GM23338 (cell line): ENCODE measurements at regions not wholly inside any gene's neighbourhood (a gene's known extent, or its start where the extent isn't known, plus 50 kb on each side); places are given as distances from the start of the nearest gene placed in this dataset.

Experiments used
- ATAC-seq: fragments of 200-7000 bp; cut with Tn5 transposase; 3 replicates; pipeline ENCODE4 v1.9.1; 2020
- DNase-seq: peaks from one replicate; pipeline ENCODE4 v3.0.0-alpha.2; 2015; ENCODE audit warnings: low spot score
- H2AFZ ChIP-seq: fragments of 200-600 bp; sonication (generic); 2 replicates; pipeline ENCODE4 v1.8.0; 2016; ENCODE audit warnings: antibody characterized with exemption, mild to moderate bottlenecking, moderate library complexity
- H3F3A ChIP-seq: fragments of 200-600 bp; sonication (generic); replicated peaks from 2 replicates; pipeline ENCODE4 v1.8.0; 2017; ENCODE audit warnings: antibody characterized with exemption, mixed run types, low read depth
- H3K27ac ChIP-seq: fragments of 200-600 bp; sonication (generic); 2 replicates; pipeline ENCODE4 v1.6.1; 2016; ENCODE audit warnings: low read depth
- H3K27me3 ChIP-seq: fragments of 200-600 bp; sonication (generic); 2 replicates; pipeline ENCODE4 v1.8.0; 2016; ENCODE audit warnings: mild to moderate bottlenecking, mixed run types, moderate library complexity; ENCODE audit not compliant: insufficient read depth
- H3K36me3 ChIP-seq: fragments of 200-600 bp; sonication (generic); 2 replicates; pipeline ENCODE4 v1.8.0; 2016; ENCODE audit warnings: mild to moderate bottlenecking; ENCODE audit not compliant: insufficient read depth
- H3K4me1 ChIP-seq: fragments of 200-600 bp; sonication (generic); 2 replicates; pipeline ENCODE4 v1.8.0; 2016; ENCODE audit warnings: mild to moderate bottlenecking, moderate library complexity; ENCODE audit not compliant: insufficient read depth
- H3K4me2 ChIP-seq: fragments of 200-600 bp; sonication (generic); 2 replicates; pipeline ENCODE4 v1.7.1; 2017; ENCODE audit warnings: mixed run types
- H3K4me3 ChIP-seq: fragments of 200-600 bp; sonication (generic); 2 replicates; pipeline ENCODE4 v1.6.1; 2016; ENCODE audit warnings: mixed run types
- H3K79me2 ChIP-seq: fragments of 200-600 bp; sonication (generic); replicated peaks from 2 replicates; pipeline ENCODE4 v1.8.0; 2017; ENCODE audit warnings: mild to moderate bottlenecking; ENCODE audit not compliant: insufficient read depth
- H3K9me2 ChIP-seq: fragments of 200-600 bp; sonication (generic); 2 replicates; pipeline ENCODE4 v1.8.0; 2017; ENCODE audit not compliant: insufficient read depth
- H4K20me1 ChIP-seq: fragments of 200-600 bp; sonication (generic); replicated peaks from 2 replicates; pipeline ENCODE4 v1.8.0; 2017; ENCODE audit warnings: mild to moderate bottlenecking; ENCODE audit not compliant: insufficient read depth
- H3K27ac Mint-ChIP-seq: 2 replicates; pipeline ENCODE4 v1.8.0; 2020; ENCODE audit warnings: inconsistent platforms, mild to moderate bottlenecking, moderate library complexity, mixed read lengths
- H3K27me3 Mint-ChIP-seq: 3 replicates; pipeline ENCODE4 v1.8.0; 2022; ENCODE audit warnings: low read depth, mild to moderate bottlenecking, moderate library complexity, mixed read lengths, inconsistent platforms; ENCODE audit not compliant: insufficient read depth, poor library complexity
- H3K36me3 Mint-ChIP-seq: 3 replicates; pipeline ENCODE4 v1.8.0; 2021; ENCODE audit warnings: low read depth, mild to moderate bottlenecking, inconsistent platforms, moderate library complexity, mixed read lengths
- H3K4me1 Mint-ChIP-seq: 3 replicates; pipeline ENCODE4 v1.8.0; 2020; ENCODE audit warnings: mild to moderate bottlenecking, inconsistent platforms, mixed read lengths
- H3K4me3 Mint-ChIP-seq: 3 replicates; pipeline ENCODE4 v1.8.0; 2021; ENCODE audit warnings: moderate library complexity, mild to moderate bottlenecking, inconsistent platforms, mixed read lengths
- H3K9me3 Mint-ChIP-seq: 3 replicates; pipeline ENCODE4 v1.8.0; 2020; ENCODE audit warnings: moderate library complexity, mild to moderate bottlenecking, inconsistent platforms, mixed read lengths
- CREB1 ChIP-seq: fragments of 250-450 bp; sonication (Bioruptor Pico); IDR thresholded peaks from 2 replicates; pipeline ENCODE4 v1.5.0; 2020; ENCODE audit warnings: low read depth, mild to moderate bottlenecking, moderate library complexity
- EZH2 ChIP-seq: fragments of 200-600 bp; sonication (generic); IDR thresholded peaks from one replicate; pipeline ENCODE4 v1.8.0; 2017; ENCODE audit warnings: antibody characterized with exemption, mild to moderate bottlenecking, low read depth; ENCODE audit not compliant: unreplicated experiment
- EZH2phosphoT487 ChIP-seq: fragments of 200-600 bp; sonication (generic); IDR thresholded peaks from one replicate; pipeline ENCODE4 v1.8.1; 2018; ENCODE audit warnings: antibody characterized with exemption; ENCODE audit not compliant: unreplicated experiment
- JUNB ChIP-seq: IDR thresholded peaks from one replicate; pipeline ENCODE4 v1.6.1; 2016; ENCODE audit warnings: antibody characterized with exemption; ENCODE audit not compliant: unreplicated experiment
- NANOG ChIP-seq: IDR thresholded peaks from 2 replicates; pipeline ENCODE4 v1.6.1; 2016; ENCODE audit warnings: antibody characterized with exemption, borderline replicate concordance
- POLR2AphosphoS5 ChIP-seq: IDR thresholded peaks from 2 replicates; pipeline ENCODE4 v1.6.1; 2016; ENCODE audit warnings: antibody characterized with exemption, low read depth
- STAT1 ChIP-seq: IDR thresholded peaks from one replicate; pipeline ENCODE4 v1.6.1; 2016; ENCODE audit warnings: antibody characterized with exemption; ENCODE audit not compliant: unreplicated experiment
- ZNF114 ChIP-seq: fragments of 250-450 bp; sonication (Bioruptor Pico); IDR thresholded peaks from 2 replicates; pipeline ENCODE4 v1.5.0; 2020; ENCODE audit warnings: mild to moderate bottlenecking, moderate library complexity
- ZNF331 ChIP-seq: fragments of 250-450 bp; sonication (Bioruptor Pico); IDR thresholded peaks from 2 replicates; pipeline ENCODE4 v1.5.0; 2020; ENCODE audit warnings: low read depth, mild to moderate bottlenecking, moderate library complexity
- TF ChIP-seq, protein P1 (sequence below), 2 experiments: fragments of 200-600 bp in 1 of 2; sonication (generic) in 1 of 2; conservative IDR thresholded peaks; 2 replicates each; pipeline versions ENCODE4 v1.5.1 to v1.6.1; 2016 to 2017; ENCODE audit warnings: antibody characterized with exemption in 2 of 2, low read depth in 2 of 2, mild to moderate bottlenecking in 2 of 2, moderate library complexity in 1 of 2
- TF ChIP-seq, protein P2 (sequence below): IDR thresholded peaks from 2 replicates; pipeline ENCODE4 v1.6.1; 2016; ENCODE audit warnings: antibody characterized with exemption
- TF ChIP-seq, protein P3 (sequence below): fragments of 250-450 bp; sonication (Bioruptor Pico); IDR thresholded peaks from 2 replicates; pipeline ENCODE4 v1.5.0; 2020; ENCODE audit warnings: mild to moderate bottlenecking, moderate library complexity

DNA sequence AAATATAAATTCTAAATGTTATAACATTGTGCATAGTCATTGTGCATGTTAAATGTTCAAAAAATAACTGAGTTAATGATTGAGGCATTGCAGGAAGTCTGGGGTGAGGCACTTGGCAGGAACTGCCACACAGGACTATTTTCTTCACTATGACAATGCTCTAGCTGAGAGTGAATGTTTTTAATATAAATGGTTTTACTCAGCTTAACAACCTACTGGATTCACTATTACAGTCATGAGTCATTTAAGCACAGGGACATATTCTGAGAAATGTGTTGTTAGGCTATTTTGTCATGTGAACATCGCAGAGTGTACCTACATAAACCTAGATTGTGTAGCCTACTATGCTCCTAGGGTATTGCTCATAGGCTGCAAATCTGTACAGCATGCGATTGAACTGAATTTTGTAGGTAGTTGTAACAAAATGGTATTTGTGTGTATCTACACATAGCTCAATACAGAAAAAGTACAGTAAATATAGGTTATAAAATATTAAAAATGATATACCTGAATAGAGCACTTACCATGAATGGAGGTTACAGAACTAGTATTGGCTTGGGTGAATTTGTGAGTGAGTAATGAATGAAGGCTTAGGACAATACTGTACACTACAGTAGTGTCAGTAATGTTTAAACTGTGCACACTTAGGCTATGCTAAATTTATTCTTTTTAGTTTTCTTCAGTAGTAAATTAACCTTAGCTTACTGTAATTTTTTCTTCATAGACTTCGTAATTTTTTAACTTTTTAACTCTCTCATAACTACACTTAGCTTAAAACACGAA is 346.1 kb upstream of the PTGER4 start:
- Mint-ChIP-seq H3K4me1 (no peaks in the 10 kb centered on the region), H3K27ac (no peak overlapping the region), H3K27me3 (peaks cover 3% of the 10 kb centered on the region), H3K36me3 (no peaks in the 10 kb centered on the region), H3K4me3 (no peak overlapping the region), H3K9me3 (no peaks in the 10 kb centered on the region)
- Histone ChIP-seq H3K27me3 (no peaks in the 10 kb centered on the region), H3F3A (no peaks in the 10 kb centered on the region), H3K79me2 (no peaks in the 10 kb centered on the region), H3K4me2 (no peak overlapping the region), H3K9me2 (no peaks in the 10 kb centered on the region), H3K36me3 (no peaks in the 10 kb centered on the region), H3K4me1 (no peaks in the 10 kb centered on the region), H2AFZ (no peak overlapping the region), H3K4me3 (no peak overlapping the region), H3K27ac (no peak overlapping the region), H4K20me1 (no peaks in the 10 kb centered on the region)
- TF ChIP-seq JUNB (no peak), ZNF331 (CRISPR knock-in tag) (no peak), EZH2 (no peak), POLR2AphosphoS5 (no peak), STAT1 (no peak), CREB1 (CRISPR knock-in tag) (no peak)
- TF ChIP-seq, protein P1, sequence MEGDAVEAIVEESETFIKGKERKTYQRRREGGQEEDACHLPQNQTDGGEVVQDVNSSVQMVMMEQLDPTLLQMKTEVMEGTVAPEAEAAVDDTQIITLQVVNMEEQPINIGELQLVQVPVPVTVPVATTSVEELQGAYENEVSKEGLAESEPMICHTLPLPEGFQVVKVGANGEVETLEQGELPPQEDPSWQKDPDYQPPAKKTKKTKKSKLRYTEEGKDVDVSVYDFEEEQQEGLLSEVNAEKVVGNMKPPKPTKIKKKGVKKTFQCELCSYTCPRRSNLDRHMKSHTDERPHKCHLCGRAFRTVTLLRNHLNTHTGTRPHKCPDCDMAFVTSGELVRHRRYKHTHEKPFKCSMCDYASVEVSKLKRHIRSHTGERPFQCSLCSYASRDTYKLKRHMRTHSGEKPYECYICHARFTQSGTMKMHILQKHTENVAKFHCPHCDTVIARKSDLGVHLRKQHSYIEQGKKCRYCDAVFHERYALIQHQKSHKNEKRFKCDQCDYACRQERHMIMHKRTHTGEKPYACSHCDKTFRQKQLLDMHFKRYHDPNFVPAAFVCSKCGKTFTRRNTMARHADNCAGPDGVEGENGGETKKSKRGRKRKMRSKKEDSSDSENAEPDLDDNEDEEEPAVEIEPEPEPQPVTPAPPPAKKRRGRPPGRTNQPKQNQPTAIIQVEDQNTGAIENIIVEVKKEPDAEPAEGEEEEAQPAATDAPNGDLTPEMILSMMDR (conservative IDR thresholded peaks at IDR 0.05; ENCODE audit: low read depth in 2 of 2) = no peak
- no peak for ATAC-seq
- no peak for DNase-seq

DNA sequence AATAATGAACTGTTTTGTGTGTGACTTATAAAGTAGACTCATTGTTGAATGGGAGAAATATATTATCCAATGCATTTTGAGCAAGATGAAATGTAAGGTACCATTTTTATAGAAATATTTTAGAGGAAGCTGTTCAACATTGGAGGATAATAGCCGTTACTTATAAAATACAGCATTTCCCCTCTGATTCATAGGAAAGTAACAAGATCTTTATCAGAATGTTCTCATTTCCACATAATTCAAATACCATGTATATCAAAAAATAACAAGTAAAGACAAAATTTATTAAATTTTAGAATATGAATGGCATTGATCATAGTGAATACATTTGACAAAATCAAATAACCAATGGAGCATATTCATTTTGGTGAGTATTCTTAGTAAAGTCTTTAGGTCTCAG is 346.7 kb upstream of the PTGER4 start:
- no peak overlapping the region for H3K27ac Mint-ChIP-seq
- no peak for DNase-seq
- H3K9me3 Mint-ChIP-seq = no peaks in the 10 kb centered on the region
- peaks cover 3% of the 10 kb centered on the region for H3K27me3 Mint-ChIP-seq
- no peaks in the 10 kb centered on the region for H3K36me3 ChIP-seq
- no peak overlapping the region for H3K4me3 Mint-ChIP-seq
- no peak overlapping the region for H3K4me3 ChIP-seq
- H3K4me2 ChIP-seq = no peak overlapping the region
- no peaks in the 10 kb centered on the region for H3F3A ChIP-seq
- no peaks in the 10 kb centered on the region for H3K27me3 ChIP-seq
- H3K36me3 Mint-ChIP-seq = no peaks in the 10 kb centered on the region
- no peaks in the 10 kb centered on the region for H3K4me1 ChIP-seq
- no peaks in the 10 kb centered on the region for H3K9me2 ChIP-seq
- H3K79me2 ChIP-seq = no peaks in the 10 kb centered on the region
- H4K20me1 ChIP-seq = no peaks in the 10 kb centered on the region
- no peak for ATAC-seq
- H3K4me1 Mint-ChIP-seq = no peaks in the 10 kb centered on the region
- no peak overlapping the region for H2AFZ ChIP-seq
- H3K27ac ChIP-seq = no peak overlapping the region
- TF ChIP-seq, protein P2, sequence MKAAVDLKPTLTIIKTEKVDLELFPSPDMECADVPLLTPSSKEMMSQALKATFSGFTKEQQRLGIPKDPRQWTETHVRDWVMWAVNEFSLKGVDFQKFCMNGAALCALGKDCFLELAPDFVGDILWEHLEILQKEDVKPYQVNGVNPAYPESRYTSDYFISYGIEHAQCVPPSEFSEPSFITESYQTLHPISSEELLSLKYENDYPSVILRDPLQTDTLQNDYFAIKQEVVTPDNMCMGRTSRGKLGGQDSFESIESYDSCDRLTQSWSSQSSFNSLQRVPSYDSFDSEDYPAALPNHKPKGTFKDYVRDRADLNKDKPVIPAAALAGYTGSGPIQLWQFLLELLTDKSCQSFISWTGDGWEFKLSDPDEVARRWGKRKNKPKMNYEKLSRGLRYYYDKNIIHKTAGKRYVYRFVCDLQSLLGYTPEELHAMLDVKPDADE = no peak
- TF ChIP-seq NANOG (no peak), ZNF331 (CRISPR knock-in tag) (no peak), JUNB (no peak), STAT1 (no peak), CREB1 (CRISPR knock-in tag) (no peak), EZH2 (no peak), ZNF114 (CRISPR knock-in tag) (no peak), EZH2phosphoT487 (no peak)
- TF ChIP-seq, protein P3, sequence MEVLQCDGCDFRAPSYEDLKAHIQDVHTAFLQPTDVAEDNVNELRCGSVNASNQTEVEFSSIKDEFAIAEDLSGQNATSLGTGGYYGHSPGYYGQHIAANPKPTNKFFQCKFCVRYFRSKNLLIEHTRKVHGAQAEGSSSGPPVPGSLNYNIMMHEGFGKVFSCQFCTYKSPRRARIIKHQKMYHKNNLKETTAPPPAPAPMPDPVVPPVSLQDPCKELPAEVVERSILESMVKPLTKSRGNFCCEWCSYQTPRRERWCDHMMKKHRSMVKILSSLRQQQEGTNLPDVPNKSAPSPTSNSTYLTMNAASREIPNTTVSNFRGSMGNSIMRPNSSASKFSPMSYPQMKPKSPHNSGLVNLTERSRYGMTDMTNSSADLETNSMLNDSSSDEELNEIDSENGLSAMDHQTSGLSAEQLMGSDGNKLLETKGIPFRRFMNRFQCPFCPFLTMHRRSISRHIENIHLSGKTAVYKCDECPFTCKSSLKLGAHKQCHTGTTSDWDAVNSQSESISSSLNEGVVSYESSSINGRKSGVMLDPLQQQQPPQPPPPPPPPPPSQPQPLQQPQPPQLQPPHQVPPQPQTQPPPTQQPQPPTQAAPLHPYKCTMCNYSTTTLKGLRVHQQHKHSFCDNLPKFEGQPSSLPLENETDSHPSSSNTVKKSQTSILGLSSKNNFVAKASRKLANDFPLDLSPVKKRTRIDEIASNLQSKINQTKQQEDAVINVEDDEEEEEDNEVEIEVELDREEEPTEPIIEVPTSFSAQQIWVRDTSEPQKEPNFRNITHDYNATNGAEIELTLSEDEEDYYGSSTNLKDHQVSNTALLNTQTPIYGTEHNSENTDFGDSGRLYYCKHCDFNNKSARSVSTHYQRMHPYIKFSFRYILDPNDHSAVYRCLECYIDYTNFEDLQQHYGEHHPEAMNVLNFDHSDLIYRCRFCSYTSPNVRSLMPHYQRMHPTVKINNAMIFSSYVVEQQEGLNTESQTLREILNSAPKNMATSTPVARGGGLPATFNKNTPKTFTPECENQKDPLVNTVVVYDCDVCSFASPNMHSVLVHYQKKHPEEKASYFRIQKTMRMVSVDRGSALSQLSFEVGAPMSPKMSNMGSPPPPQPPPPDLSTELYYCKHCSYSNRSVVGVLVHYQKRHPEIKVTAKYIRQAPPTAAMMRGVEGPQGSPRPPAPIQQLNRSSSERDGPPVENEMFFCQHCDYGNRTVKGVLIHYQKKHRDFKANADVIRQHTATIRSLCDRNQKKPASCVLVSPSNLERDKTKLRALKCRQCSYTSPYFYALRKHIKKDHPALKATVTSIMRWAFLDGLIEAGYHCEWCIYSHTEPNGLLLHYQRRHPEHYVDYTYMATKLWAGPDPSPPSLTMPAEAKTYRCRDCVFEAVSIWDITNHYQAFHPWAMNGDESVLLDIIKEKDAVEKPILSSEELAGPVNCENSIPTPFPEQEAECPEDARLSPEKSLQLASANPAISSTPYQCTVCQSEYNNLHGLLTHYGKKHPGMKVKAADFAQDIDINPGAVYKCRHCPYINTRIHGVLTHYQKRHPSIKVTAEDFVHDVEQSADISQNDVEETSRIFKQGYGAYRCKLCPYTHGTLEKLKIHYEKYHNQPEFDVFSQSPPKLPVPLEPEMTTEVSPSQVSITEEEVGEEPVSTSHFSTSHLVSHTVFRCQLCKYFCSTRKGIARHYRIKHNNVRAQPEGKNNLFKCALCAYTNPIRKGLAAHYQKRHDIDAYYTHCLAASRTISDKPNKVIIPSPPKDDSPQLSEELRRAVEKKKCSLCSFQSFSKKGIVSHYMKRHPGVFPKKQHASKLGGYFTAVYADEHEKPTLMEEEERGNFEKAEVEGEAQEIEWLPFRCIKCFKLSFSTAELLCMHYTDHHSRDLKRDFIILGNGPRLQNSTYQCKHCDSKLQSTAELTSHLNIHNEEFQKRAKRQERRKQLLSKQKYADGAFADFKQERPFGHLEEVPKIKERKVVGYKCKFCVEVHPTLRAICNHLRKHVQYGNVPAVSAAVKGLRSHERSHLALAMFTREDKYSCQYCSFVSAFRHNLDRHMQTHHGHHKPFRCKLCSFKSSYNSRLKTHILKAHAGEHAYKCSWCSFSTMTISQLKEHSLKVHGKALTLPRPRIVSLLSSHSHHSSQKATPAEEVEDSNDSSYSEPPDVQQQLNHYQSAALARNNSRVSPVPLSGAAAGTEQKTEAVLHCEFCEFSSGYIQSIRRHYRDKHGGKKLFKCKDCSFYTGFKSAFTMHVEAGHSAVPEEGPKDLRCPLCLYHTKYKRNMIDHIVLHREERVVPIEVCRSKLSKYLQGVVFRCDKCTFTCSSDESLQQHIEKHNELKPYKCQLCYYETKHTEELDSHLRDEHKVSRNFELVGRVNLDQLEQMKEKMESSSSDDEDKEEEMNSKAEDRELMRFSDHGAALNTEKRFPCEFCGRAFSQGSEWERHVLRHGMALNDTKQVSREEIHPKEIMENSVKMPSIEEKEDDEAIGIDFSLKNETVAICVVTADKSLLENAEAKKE (CRISPR knock-in tag) = no peak
